Type B pancreatic cell (in vitro differentiated cells): ENCODE measurements at regions not wholly inside any gene's neighbourhood (a gene's known extent, or its start where the extent isn't known, plus 50 kb on each side); places are given as distances from the start of the nearest gene placed in this dataset.
A peak's percentile ranks its signal among the peaks of the same experiment; 100 is the strongest.

Source experiments
- DNase-seq: peaks from one replicate; pipeline ENCODE4 v3.0.0; 2021; ENCODE audit warnings: mixed read lengths; ENCODE audit not compliant: unreplicated experiment; ENCODE audit errors: extremely low spot score
- H3K27ac Mint-ChIP-seq: 2 replicates; pipeline ENCODE4 v1.8.0; 2021; ENCODE audit warnings: mild to moderate bottlenecking, mixed read lengths
- H3K27me3 Mint-ChIP-seq: 2 replicates; pipeline ENCODE4 v1.8.0; 2021; ENCODE audit warnings: mixed read lengths
- H3K36me3 Mint-ChIP-seq: 2 replicates; pipeline ENCODE4 v1.8.0; 2021; ENCODE audit warnings: mixed read lengths
- H3K4me1 Mint-ChIP-seq: one replicate; pipeline ENCODE4 v1.8.0; 2021; ENCODE audit warnings: mixed read lengths; ENCODE audit not compliant: unreplicated experiment
- H3K4me3 Mint-ChIP-seq: 2 replicates; pipeline ENCODE4 v1.8.0; 2021; ENCODE audit warnings: mild to moderate bottlenecking, mixed read lengths
- H3K9me3 Mint-ChIP-seq: 2 replicates; pipeline ENCODE4 v1.8.0; 2021; ENCODE audit warnings: mixed read lengths
- TF ChIP-seq, protein P1 (sequence below): fragments of 200-600 bp; sonication (generic); conservative IDR thresholded peaks from 2 replicates; pipeline ENCODE4 v1.5.0; 2021; ENCODE audit warnings: antibody characterized with exemption, mild to moderate bottlenecking

DNA sequence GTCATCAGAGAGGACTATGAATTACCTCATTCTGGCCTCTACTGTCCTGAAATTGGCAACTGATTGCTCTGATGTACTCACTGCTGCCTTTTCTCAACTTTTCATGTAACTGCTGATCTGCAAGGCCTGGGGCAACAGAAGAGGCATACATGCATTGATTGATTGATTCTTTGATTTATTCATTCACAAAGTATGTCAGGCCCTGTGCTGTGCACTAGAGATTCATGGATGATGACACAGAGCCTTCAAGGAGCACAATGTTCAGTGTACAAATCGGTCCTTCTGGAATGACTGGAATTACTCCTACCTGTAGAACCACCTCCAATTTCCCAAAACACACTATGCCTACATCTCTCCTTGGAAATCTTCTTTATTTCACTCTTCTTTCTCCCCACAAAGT, 111.3 kb downstream of the LRATD1 start:
- no peak for DNase-seq
- peak overlapping the region; percentile 31 for H3K4me3 Mint-ChIP-seq
- H3K9me3 Mint-ChIP-seq, result no peaks in the 10 kb centered on the region
- TF ChIP-seq, protein P1, sequence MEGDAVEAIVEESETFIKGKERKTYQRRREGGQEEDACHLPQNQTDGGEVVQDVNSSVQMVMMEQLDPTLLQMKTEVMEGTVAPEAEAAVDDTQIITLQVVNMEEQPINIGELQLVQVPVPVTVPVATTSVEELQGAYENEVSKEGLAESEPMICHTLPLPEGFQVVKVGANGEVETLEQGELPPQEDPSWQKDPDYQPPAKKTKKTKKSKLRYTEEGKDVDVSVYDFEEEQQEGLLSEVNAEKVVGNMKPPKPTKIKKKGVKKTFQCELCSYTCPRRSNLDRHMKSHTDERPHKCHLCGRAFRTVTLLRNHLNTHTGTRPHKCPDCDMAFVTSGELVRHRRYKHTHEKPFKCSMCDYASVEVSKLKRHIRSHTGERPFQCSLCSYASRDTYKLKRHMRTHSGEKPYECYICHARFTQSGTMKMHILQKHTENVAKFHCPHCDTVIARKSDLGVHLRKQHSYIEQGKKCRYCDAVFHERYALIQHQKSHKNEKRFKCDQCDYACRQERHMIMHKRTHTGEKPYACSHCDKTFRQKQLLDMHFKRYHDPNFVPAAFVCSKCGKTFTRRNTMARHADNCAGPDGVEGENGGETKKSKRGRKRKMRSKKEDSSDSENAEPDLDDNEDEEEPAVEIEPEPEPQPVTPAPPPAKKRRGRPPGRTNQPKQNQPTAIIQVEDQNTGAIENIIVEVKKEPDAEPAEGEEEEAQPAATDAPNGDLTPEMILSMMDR, result no peak
- no peaks in the 10 kb centered on the region for H3K4me1 Mint-ChIP-seq
- no peaks in the 10 kb centered on the region for H3K36me3 Mint-ChIP-seq
- H3K27ac Mint-ChIP-seq, result peak overlapping the region; percentile 86
- peaks cover 4% of the 10 kb centered on the region for H3K27me3 Mint-ChIP-seq

DNA sequence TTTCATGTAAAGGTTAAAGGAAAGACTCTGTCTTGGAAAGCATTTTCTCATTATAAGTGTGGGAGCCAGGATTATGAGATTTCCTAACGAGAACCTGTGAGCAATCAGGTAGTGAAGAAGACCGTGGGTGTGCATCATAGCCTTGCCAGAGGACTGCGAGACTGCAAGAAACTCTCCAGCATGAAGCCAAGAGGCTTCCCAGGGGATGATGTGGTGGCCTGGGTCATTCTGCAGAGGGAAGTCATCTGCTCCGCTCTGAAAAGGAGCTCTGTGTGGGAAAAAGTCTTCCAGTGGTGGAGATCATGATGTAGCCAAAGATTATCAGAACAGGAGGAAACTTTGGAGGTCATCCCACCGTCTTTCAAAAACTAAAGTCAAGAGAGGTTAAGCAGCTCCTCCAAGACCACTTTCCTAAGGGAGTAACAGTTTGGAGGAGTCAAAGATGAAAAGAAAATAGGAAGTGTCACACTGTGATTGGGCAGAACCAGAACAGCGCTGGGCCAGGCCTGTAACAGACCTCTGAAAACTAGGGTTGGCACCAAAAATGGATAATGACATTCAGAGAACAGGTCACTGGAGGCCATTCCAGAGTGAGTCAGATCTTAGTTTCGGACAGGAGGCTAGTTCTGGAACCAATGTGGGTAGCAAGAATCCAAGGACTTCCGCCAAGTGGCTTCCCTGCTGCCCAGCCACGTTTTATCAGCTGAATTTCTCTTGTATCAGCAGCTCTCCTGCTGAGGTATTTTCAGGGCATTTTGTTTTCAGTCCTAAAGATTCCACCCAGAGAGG, 113.0 kb downstream of the LRATD1 start:
- Mint-ChIP-seq H3K27ac (no peak overlapping the region), H3K27me3 (peaks cover 3% of the 10 kb centered on the region), H3K36me3 (no peaks in the 10 kb centered on the region), H3K9me3 (no peaks in the 10 kb centered on the region), H3K4me3 (no peak overlapping the region), H3K4me1 (no peaks in the 10 kb centered on the region)
- TF ChIP-seq, protein P1, result no peak
- DNase-seq, result no peak

DNA sequence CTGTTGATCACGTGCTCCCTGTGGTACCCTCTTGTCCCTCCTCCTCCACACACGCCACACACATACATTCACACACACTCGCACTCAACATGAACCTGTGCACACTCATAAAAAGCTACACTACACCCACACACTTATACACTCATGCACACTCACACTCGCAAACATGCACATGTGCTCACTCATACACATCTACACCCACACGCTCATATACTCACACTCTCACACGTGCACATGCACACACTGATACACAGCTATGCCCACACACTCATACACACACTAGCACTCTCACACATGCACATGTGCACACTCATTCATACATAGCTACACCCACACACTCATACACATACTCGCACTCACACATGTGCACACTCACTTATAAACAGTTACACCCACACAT, 113.6 kb downstream of the LRATD1 start:
- Mint-ChIP-seq H3K27me3 (peaks cover 3% of the 10 kb centered on the region), H3K4me3 (no peak overlapping the region), H3K27ac (no peak overlapping the region), H3K36me3 (no peaks in the 10 kb centered on the region), H3K9me3 (no peaks in the 10 kb centered on the region), H3K4me1 (peaks cover 4% of the 10 kb centered on the region)
- DNase-seq, result no peak
- TF ChIP-seq, protein P1, result no peak

DNA sequence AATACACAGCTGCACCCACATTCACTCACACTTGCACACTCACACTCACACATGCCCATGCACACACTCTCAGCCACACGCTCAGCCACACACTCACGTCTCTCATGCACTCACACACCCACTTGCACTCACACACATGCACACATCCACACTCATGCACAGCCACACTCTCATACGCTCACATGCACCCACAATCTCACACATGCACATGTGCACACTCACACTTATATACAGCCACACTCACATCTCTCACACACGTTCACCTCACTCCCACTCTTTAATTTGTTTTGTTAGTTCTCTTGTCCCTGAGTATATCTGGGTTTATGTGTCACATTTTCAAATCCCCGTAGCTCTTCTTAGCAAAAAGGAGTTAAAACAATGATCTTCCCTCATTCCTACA, 114.9 kb downstream of the LRATD1 start:
- DNase-seq, result no peak
- Mint-ChIP-seq H3K36me3 (no peaks in the 10 kb centered on the region), H3K4me3 (no peak overlapping the region), H3K9me3 (no peaks in the 10 kb centered on the region), H3K4me1 (peaks cover 4% of the 10 kb centered on the region), H3K27me3 (peaks cover 3% of the 10 kb centered on the region), H3K27ac (no peak overlapping the region)
- TF ChIP-seq, protein P1, result no peak

DNA sequence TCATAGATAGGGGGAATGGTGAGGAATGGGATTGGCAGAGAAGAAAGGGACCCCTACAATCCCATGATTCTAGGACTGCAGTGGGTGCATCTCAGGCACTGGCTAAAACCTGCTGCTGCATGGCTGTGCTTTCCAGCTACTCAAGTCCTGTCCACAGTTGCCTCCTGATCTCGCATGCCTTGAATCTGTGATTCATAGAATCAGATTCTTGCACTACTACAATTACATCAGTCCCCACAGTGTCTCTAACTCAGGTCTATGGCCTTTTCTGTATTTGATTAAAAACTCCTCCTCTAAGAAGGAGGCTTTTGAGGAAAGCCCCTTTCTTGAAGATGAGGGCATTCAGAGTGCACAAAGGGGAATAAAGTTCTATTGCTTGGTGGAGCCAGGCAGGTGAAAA, 117.4 kb downstream of the LRATD1 start:
- H3K4me3 Mint-ChIP-seq, result no peak overlapping the region
- TF ChIP-seq, protein P1, result no peak
- DNase-seq, result no peak
- H3K4me1 Mint-ChIP-seq, result peaks cover 4% of the 10 kb centered on the region
- peaks cover 3% of the 10 kb centered on the region for H3K27me3 Mint-ChIP-seq
- H3K9me3 Mint-ChIP-seq, result no peaks in the 10 kb centered on the region
- no peaks in the 10 kb centered on the region for H3K36me3 Mint-ChIP-seq
- H3K27ac Mint-ChIP-seq, result no peak overlapping the region

DNA sequence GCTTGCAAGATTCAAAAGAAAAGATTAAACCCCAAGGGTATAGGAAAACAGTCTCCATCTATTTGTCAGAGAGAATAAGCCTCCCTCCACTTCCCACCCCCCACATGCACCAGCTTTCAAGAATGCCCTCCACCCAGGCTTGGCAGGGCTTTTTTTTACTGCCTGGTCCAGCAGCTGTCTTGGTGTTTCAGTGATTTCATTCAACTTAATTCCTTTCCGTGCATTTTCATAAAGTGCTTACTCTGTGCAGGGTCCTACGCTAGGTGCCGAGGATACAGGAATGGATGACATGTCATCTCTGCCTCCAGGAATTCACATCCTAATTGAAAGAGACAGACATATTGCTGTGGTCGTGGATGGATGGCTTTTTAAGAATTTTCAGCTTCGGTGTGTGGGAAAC, 117.9 kb downstream of the LRATD1 start:
- no peak for DNase-seq
- no peak overlapping the region for H3K27ac Mint-ChIP-seq
- TF ChIP-seq, protein P1, result no peak
- no peaks in the 10 kb centered on the region for H3K9me3 Mint-ChIP-seq
- H3K27me3 Mint-ChIP-seq, result peaks cover 3% of the 10 kb centered on the region
- no peak overlapping the region for H3K4me3 Mint-ChIP-seq
- peaks cover 4% of the 10 kb centered on the region for H3K4me1 Mint-ChIP-seq
- no peaks in the 10 kb centered on the region for H3K36me3 Mint-ChIP-seq
